T-helper 2 cell treated with Interferon-gamma antibody and Interleukin-4, amounts not matched to agents 5 μg/mL and 100 μg/mL, for 36 hours (primary cell): ENCODE measurements at regions not wholly inside any gene's neighbourhood (a gene's known extent, or its start where the extent isn't known, plus 50 kb on each side); places are given as distances from the start of the nearest gene placed in this dataset.
"Not testable (repeated sequence)": the region's sequence is repeated elsewhere in the genome, so short reads cannot be mapped to it uniquely, and the experiment has no call there.

Source experiments
- DNase-seq: peaks from one replicate; pipeline ENCODE4 v3.0.0; 2021; ENCODE audit warnings: low spot score
- H3K27ac Mint-ChIP-seq: one replicate; pipeline ENCODE4 v1.8.0; 2021; ENCODE audit warnings: mild to moderate bottlenecking, mixed read lengths
- H3K27me3 Mint-ChIP-seq: one replicate; pipeline ENCODE4 v1.8.0; 2021; ENCODE audit warnings: low read depth, mixed read lengths
- H3K36me3 Mint-ChIP-seq: one replicate; pipeline ENCODE4 v1.8.0; 2021; ENCODE audit warnings: low read depth, mixed read lengths
- H3K4me1 Mint-ChIP-seq: one replicate; pipeline ENCODE4 v1.8.0; 2021; ENCODE audit warnings: low read depth, mixed read lengths
- H3K4me3 Mint-ChIP-seq: one replicate; pipeline ENCODE4 v1.8.0; 2022; ENCODE audit warnings: mild to moderate bottlenecking, moderate library complexity, mixed read lengths
- H3K9me3 Mint-ChIP-seq: one replicate; pipeline ENCODE4 v1.8.0; 2021; ENCODE audit warnings: mixed read lengths

DNA sequence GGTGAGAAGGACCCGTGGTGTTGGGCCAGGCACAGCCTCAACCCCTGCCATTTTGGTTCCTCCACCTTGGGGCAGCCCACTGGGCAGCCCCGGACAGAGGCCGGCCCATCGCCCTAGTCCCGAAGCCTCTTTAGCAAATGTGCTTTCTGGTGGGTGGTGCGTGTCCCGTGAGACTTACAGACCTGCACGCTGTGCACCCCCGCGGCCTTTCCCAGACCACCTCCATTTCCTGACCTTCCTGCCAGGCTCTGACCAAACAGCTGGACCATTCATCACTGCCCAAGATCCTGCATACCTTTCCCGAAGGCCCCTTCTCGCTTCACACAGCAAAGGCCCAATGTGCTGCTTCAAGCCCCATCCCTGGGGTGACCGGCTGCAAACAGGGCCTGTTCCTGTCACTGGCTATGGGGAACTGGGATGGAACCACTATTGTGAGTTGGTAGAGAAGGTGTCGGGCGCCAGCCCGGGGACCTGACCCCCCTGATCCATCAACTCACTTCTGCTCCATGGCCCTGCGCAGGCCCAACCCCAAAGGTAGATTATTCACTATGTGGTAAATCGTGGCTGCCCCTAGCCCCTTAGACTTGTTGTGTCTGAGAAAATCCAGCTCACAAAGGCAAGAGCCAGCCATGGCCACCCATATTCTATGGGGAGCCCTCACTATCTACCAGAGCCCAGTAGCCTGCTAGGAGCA, 341.0 kb downstream of the EIPR1 start:
- no peak overlapping the region for H3K27ac Mint-ChIP-seq
- H3K9me3 Mint-ChIP-seq = no peaks in the 10 kb centered on the region
- H3K4me3 Mint-ChIP-seq = no peak overlapping the region
- H3K27me3 Mint-ChIP-seq = no peaks in the 10 kb centered on the region
- no peaks in the 10 kb centered on the region for H3K36me3 Mint-ChIP-seq
- no peak for DNase-seq
- no peaks in the 10 kb centered on the region for H3K4me1 Mint-ChIP-seq

GRCh38 chr2:3035385-3036050, 342.1 kb downstream of the EIPR1 start:
- H3K4me1 Mint-ChIP-seq = no peaks in the 10 kb centered on the region
- no peaks in the 10 kb centered on the region for H3K36me3 Mint-ChIP-seq
- H3K4me3 Mint-ChIP-seq = no peak overlapping the region
- DNase-seq = no peak
- no peaks in the 10 kb centered on the region for H3K9me3 Mint-ChIP-seq
- no peak overlapping the region for H3K27ac Mint-ChIP-seq
- H3K27me3 Mint-ChIP-seq = no peaks in the 10 kb centered on the region

DNA sequence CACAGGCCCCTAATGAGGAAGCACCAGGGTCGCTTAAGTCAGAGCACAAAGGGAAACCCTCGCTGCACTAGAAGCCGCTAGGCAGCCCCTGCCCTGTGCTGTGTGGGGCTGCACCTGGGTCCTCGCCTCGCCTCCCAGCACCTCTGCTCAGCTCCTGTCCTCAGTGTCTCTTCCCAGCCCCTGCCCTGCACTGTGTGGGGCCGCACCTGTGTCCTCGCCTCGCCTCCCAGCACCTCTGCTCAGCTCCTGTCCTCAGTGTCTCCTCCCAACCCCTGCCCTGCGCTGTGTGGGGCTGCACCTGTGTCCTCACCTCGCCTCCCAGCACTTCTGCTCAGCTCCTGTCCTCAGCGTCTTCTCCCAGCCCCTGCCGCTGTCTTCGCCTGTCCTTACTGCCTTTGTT, 342.8 kb downstream of the EIPR1 start:
- Mint-ChIP-seq H3K4me1 (no peaks in the 10 kb centered on the region), H3K27ac (no peak overlapping the region), H3K36me3 (no peaks in the 10 kb centered on the region), H3K4me3 (no peak overlapping the region), H3K9me3 (no peaks in the 10 kb centered on the region), H3K27me3 (no peaks in the 10 kb centered on the region)
- no peak for DNase-seq

DNA sequence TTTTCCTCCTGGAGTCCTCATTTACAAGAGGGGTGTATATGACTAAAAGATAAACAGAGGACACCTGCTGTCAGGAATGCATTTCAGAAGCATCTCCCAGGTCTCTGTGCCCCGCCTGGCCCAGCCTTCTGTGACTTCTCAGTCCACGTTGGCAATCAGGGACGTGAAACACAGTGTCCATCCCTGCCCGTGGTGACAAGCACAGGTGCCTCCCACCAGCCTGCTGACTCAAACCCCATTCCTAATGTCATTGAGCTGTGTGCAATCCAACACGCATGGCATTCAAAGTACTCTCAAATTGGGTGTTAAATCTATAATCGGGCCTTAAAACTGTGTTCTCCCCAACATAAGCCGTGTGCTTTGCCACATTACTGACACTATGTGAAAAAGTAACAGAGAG, 343.2 kb downstream of the EIPR1 start:
- no peak overlapping the region for H3K27ac Mint-ChIP-seq
- DNase-seq = no peak

GRCh38 chr2:3033315-3033714, 344.3 kb downstream of the EIPR1 start:
- Mint-ChIP-seq H3K4me3 (no peak overlapping the region), H3K4me1 (no peaks in the 10 kb centered on the region), H3K27me3 (no peaks in the 10 kb centered on the region), H3K27ac (no peak overlapping the region), H3K9me3 (no peaks in the 10 kb centered on the region), H3K36me3 (no peaks in the 10 kb centered on the region)
- DNase-seq = no peak

More for the DNA sequence above, 343.2 kb downstream of the EIPR1 start:
- H3K4me3 Mint-ChIP-seq = no peak overlapping the region
- H3K4me1 Mint-ChIP-seq = no peaks in the 10 kb centered on the region
- H3K9me3 Mint-ChIP-seq = no peaks in the 10 kb centered on the region
- no peaks in the 10 kb centered on the region for H3K36me3 Mint-ChIP-seq
- H3K27me3 Mint-ChIP-seq = no peaks in the 10 kb centered on the region

GRCh38 chr2:3030791-3031190, 346.8 kb downstream of the EIPR1 start:
- H3K9me3 Mint-ChIP-seq, DNase-seq, H3K36me3 Mint-ChIP-seq, H3K4me1 Mint-ChIP-seq, H3K27ac Mint-ChIP-seq, H3K27me3 Mint-ChIP-seq, H3K4me3 Mint-ChIP-seq: not testable (repeated sequence)

- Mint-ChIP-seq H3K9me3 (no peaks in the 10 kb centered on the region), H3K4me3 (no peak overlapping the region), H3K27me3 (no peaks in the 10 kb centered on the region), H3K36me3 (no peaks in the 10 kb centered on the region), H3K27ac (no peak overlapping the region), H3K4me1 (no peaks in the 10 kb centered on the region)
- DNase-seq = no peak
Measured at GRCh38 chr2:3025984-3026383, 351.6 kb downstream of the EIPR1 start.

DNA sequence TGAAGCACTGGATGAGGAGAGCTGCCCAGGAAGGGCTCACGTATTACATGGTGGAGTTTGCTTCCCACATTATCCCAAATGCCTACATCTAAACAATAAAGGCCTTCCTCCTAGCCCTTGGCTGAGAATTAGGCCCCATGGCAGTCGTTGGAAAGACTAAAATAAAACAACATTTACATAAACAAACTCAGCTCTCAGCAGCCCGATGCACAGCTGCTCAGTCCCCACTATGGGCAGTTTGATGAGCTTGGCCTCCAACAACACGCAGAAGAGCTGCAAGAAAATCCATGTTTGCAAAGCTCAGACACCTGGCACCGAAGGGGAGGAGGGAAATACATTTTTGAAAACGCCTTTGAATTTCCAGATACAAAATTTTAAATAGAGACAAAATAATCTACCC, 352.4 kb downstream of the EIPR1 start:
- no peak overlapping the region for H3K4me3 Mint-ChIP-seq
- no peaks in the 10 kb centered on the region for H3K9me3 Mint-ChIP-seq

GRCh38 chr2:3024401-3024935, 353.1 kb downstream of the EIPR1 start:
- Mint-ChIP-seq H3K27me3 (no peaks in the 10 kb centered on the region), H3K9me3 (no peaks in the 10 kb centered on the region), H3K36me3 (no peaks in the 10 kb centered on the region), H3K27ac (no peak overlapping the region), H3K4me1 (no peaks in the 10 kb centered on the region), H3K4me3 (no peak overlapping the region)
- DNase-seq = no peak

More for the DNA sequence above, 352.4 kb downstream of the EIPR1 start:
- no peak for DNase-seq
- Mint-ChIP-seq H3K27ac (no peak overlapping the region), H3K4me1 (no peaks in the 10 kb centered on the region), H3K27me3 (no peaks in the 10 kb centered on the region), H3K36me3 (no peaks in the 10 kb centered on the region)

GRCh38 chr2:3023531-3023930, 354.1 kb downstream of the EIPR1 start:
- DNase-seq = no peak
- Mint-ChIP-seq H3K36me3 (no peaks in the 10 kb centered on the region), H3K4me1 (no peaks in the 10 kb centered on the region), H3K27me3 (no peaks in the 10 kb centered on the region), H3K9me3 (no peaks in the 10 kb centered on the region), H3K27ac (no peak overlapping the region), H3K4me3 (no peak overlapping the region)

- Mint-ChIP-seq H3K27ac (no peak overlapping the region), H3K36me3 (no peaks in the 10 kb centered on the region), H3K9me3 (no peaks in the 10 kb centered on the region), H3K4me3 (no peak overlapping the region), H3K27me3 (no peaks in the 10 kb centered on the region), H3K4me1 (no peaks in the 10 kb centered on the region)
- DNase-seq = no peak
Measured at GRCh38 chr2:3022841-3023372, 354.7 kb downstream of the EIPR1 start.

DNA sequence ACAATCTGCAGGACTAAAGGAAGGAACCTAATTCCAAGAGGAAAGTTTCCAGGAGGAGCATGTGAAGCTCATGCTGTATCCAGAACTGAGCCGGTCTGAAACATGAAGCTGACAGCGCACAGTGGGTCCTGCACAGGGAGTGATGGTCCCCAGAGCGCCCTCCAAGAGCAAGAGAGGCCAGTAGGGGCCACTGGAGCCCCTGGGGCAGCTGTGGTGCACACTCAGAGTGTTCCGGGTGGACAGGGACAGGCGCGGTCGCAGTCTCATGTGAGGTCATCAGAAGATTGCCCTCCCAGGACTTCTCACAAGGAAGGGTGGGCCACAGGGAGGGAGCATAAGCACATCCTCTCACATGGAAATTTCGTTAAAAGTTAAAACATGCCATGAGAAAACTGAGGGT, 355.9 kb downstream of the EIPR1 start:
- Mint-ChIP-seq H3K27ac (no peak overlapping the region), H3K36me3 (no peaks in the 10 kb centered on the region), H3K27me3 (no peaks in the 10 kb centered on the region), H3K9me3 (peaks cover 2% of the 10 kb centered on the region), H3K4me3 (no peak overlapping the region), H3K4me1 (no peaks in the 10 kb centered on the region)
- DNase-seq = no peak

GRCh38 chr2:3010001-3010400, 367.6 kb downstream of the EIPR1 start:
- Mint-ChIP-seq H3K9me3 (no peaks in the 10 kb centered on the region), H3K27me3 (peaks cover 3% of the 10 kb centered on the region), H3K4me3 (no peak overlapping the region), H3K27ac (no peak overlapping the region), H3K4me1 (no peaks in the 10 kb centered on the region), H3K36me3 (no peaks in the 10 kb centered on the region)
- DNase-seq = no peak

DNA sequence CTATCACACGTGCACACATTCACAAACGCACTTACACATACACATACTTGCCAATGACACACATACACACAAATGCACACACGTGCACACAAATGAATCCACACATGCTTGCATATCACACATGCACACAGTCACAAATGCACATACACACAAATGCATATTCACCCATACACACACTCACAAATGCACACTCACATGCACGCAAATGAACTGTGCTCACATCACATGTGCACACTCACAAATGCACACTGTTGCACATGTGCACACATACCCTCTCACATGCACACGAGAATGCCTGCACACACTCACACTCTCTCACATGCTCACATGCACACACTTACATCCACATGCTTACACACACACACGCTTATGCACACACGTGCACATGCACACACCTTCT, 368.1 kb downstream of the EIPR1 start:
- Mint-ChIP-seq H3K4me1 (no peaks in the 10 kb centered on the region), H3K4me3 (no peak overlapping the region), H3K36me3 (no peaks in the 10 kb centered on the region), H3K9me3 (no peaks in the 10 kb centered on the region), H3K27me3 (peaks cover 3% of the 10 kb centered on the region), H3K27ac (no peak overlapping the region)
- DNase-seq = no peak
